ENCODE measurements at regions not wholly inside any gene's neighbourhood (a gene's known extent, or its start where the extent isn't known, plus 50 kb on each side); places are given as distances from the start of the nearest gene placed in this dataset.

- Histone ChIP-seq H3K36me3 (ENCODE audit: insufficient read depth, low read length) (no peaks in the 10 kb centered on the region), H2AFZ (ENCODE audit: low read depth, low read length) (no peak overlapping the region), H3K27me3 (ENCODE audit: insufficient read depth, low read length) (no peaks in the 10 kb centered on the region), H3K4me1 (ENCODE audit: insufficient read depth, low read length) (no peaks in the 10 kb centered on the region), H3K4me3 (ENCODE audit: low read length) (no peak overlapping the region), H3K9me3 (ENCODE audit: low read length) (peaks cover 4% of the 10 kb centered on the region)
These were observed 192.8 kb downstream of the ZFP36L2 start for GRCh38 chr2:43033466-43034241.

- Histone ChIP-seq H3K9me3 (ENCODE audit: low read length) (peaks cover 4% of the 10 kb centered on the region), H3K4me3 (ENCODE audit: low read length) (no peak overlapping the region), H2AFZ (ENCODE audit: low read depth, low read length) (no peak overlapping the region), H3K36me3 (ENCODE audit: insufficient read depth, low read length) (no peaks in the 10 kb centered on the region), H3K27me3 (ENCODE audit: insufficient read depth, low read length) (no peaks in the 10 kb centered on the region), H3K4me1 (ENCODE audit: insufficient read depth, low read length) (no peaks in the 10 kb centered on the region)
These were observed 193.5 kb downstream of the ZFP36L2 start for GRCh38 chr2:43033016-43033270.

GRCh38 chr2:43032213-43033015, 194.0 kb downstream of the ZFP36L2 start:
- Histone ChIP-seq H3K36me3 (ENCODE audit: insufficient read depth, low read length) (no peaks in the 10 kb centered on the region), H3K27me3 (ENCODE audit: insufficient read depth, low read length) (no peaks in the 10 kb centered on the region), H3K4me3 (ENCODE audit: low read length) (no peak overlapping the region), H3K4me1 (ENCODE audit: insufficient read depth, low read length) (no peaks in the 10 kb centered on the region), H2AFZ (ENCODE audit: low read depth, low read length) (no peak overlapping the region), H3K9me3 (ENCODE audit: low read length) (peaks cover 4% of the 10 kb centered on the region)

GRCh38 chr2:43031471-43032212, 194.8 kb downstream of the ZFP36L2 start:
- H3K27me3 ChIP-seq (ENCODE audit: insufficient read depth, low read length) = no peaks in the 10 kb centered on the region
- peaks cover 4% of the 10 kb centered on the region for H3K9me3 ChIP-seq (ENCODE audit: low read length)
- no peaks in the 10 kb centered on the region for H3K36me3 ChIP-seq (ENCODE audit: insufficient read depth, low read length)
- no peak overlapping the region for H2AFZ ChIP-seq (ENCODE audit: low read depth, low read length)
- no peaks in the 10 kb centered on the region for H3K4me1 ChIP-seq (ENCODE audit: insufficient read depth, low read length)
- no peak overlapping the region for H3K4me3 ChIP-seq (ENCODE audit: low read length)

- Histone ChIP-seq H3K36me3 (ENCODE audit: insufficient read depth, low read length) (no peaks in the 10 kb centered on the region), H2AFZ (ENCODE audit: low read depth, low read length) (no peak overlapping the region), H3K4me1 (ENCODE audit: insufficient read depth, low read length) (no peaks in the 10 kb centered on the region), H3K27me3 (ENCODE audit: insufficient read depth, low read length) (no peaks in the 10 kb centered on the region), H3K9me3 (ENCODE audit: low read length) (peaks cover 4% of the 10 kb centered on the region), H3K4me3 (ENCODE audit: low read length) (no peak overlapping the region)
These were observed 195.7 kb downstream of the ZFP36L2 start for GRCh38 chr2:43030551-43031307.

- no peak overlapping the region for H2AFZ ChIP-seq (ENCODE audit: low read depth, low read length)
- H3K27me3 ChIP-seq (ENCODE audit: insufficient read depth, low read length) = no peaks in the 10 kb centered on the region
- no peaks in the 10 kb centered on the region for H3K36me3 ChIP-seq (ENCODE audit: insufficient read depth, low read length)
- peaks cover 4% of the 10 kb centered on the region for H3K9me3 ChIP-seq (ENCODE audit: low read length)
- peaks cover 6% of the 10 kb centered on the region for H3K4me1 ChIP-seq (ENCODE audit: insufficient read depth, low read length)
- no peak overlapping the region for H3K4me3 ChIP-seq (ENCODE audit: low read length)
These were observed 197.2 kb downstream of the ZFP36L2 start for GRCh38 chr2:43029186-43029585.

- H3K4me1 ChIP-seq (ENCODE audit: insufficient read depth, low read length) = peaks cover 6% of the 10 kb centered on the region
- H2AFZ ChIP-seq (ENCODE audit: low read depth, low read length) = no peak overlapping the region
These were observed 198.2 kb downstream of the ZFP36L2 start for GRCh38 chr2:43028188-43028587.

GRCh38 chr2:43027097-43027873, 199.1 kb downstream of the ZFP36L2 start:
- H3K36me3 ChIP-seq (ENCODE audit: insufficient read depth, low read length) = no peaks in the 10 kb centered on the region
- no peak overlapping the region for H2AFZ ChIP-seq (ENCODE audit: low read depth, low read length)
- H3K9me3 ChIP-seq (ENCODE audit: low read length) = peaks cover 1% of the 10 kb centered on the region
- no peaks in the 10 kb centered on the region for H3K27me3 ChIP-seq (ENCODE audit: insufficient read depth, low read length)
- H3K4me3 ChIP-seq (ENCODE audit: low read length) = no peak overlapping the region
- peaks cover 6% of the 10 kb centered on the region for H3K4me1 ChIP-seq (ENCODE audit: insufficient read depth, low read length)

More at GRCh38 chr2:43028188-43028587, 198.2 kb downstream of the ZFP36L2 start:
- Histone ChIP-seq H3K27me3 (ENCODE audit: insufficient read depth, low read length) (no peaks in the 10 kb centered on the region), H3K36me3 (ENCODE audit: insufficient read depth, low read length) (no peaks in the 10 kb centered on the region), H3K9me3 (ENCODE audit: low read length) (peaks cover 4% of the 10 kb centered on the region), H3K4me3 (ENCODE audit: low read length) (no peak overlapping the region)

- H2AFZ ChIP-seq (ENCODE audit: low read depth, low read length) = no peak overlapping the region
- H3K36me3 ChIP-seq (ENCODE audit: insufficient read depth, low read length) = no peaks in the 10 kb centered on the region
- H3K4me3 ChIP-seq (ENCODE audit: low read length) = no peak overlapping the region
- H3K27me3 ChIP-seq (ENCODE audit: insufficient read depth, low read length) = no peaks in the 10 kb centered on the region
- H3K4me1 ChIP-seq (ENCODE audit: insufficient read depth, low read length) = peaks cover 6% of the 10 kb centered on the region
- H3K9me3 ChIP-seq (ENCODE audit: low read length) = peaks cover 3% of the 10 kb centered on the region
These were observed 199.8 kb downstream of the ZFP36L2 start for GRCh38 chr2:43026426-43027096.

GRCh38 chr2:43025709-43026295, 200.6 kb downstream of the ZFP36L2 start:
- Histone ChIP-seq H3K36me3 (ENCODE audit: insufficient read depth, low read length) (no peaks in the 10 kb centered on the region), H3K4me3 (ENCODE audit: low read length) (no peak overlapping the region), H3K9me3 (ENCODE audit: low read length) (peaks cover 3% of the 10 kb centered on the region), H3K27me3 (ENCODE audit: insufficient read depth, low read length) (no peaks in the 10 kb centered on the region), H3K4me1 (ENCODE audit: insufficient read depth, low read length) (peaks cover 6% of the 10 kb centered on the region), H2AFZ (ENCODE audit: low read depth, low read length) (no peak overlapping the region)

GRCh38 chr2:43024515-43025011, 201.8 kb downstream of the ZFP36L2 start:
- H3K36me3 ChIP-seq (ENCODE audit: insufficient read depth, low read length) = no peaks in the 10 kb centered on the region
- peaks cover 5% of the 10 kb centered on the region for H3K9me3 ChIP-seq (ENCODE audit: low read length)
- H3K27me3 ChIP-seq (ENCODE audit: insufficient read depth, low read length) = no peaks in the 10 kb centered on the region
- no peak overlapping the region for H3K4me3 ChIP-seq (ENCODE audit: low read length)
- H2AFZ ChIP-seq (ENCODE audit: low read depth, low read length) = no peak overlapping the region
- H3K4me1 ChIP-seq (ENCODE audit: insufficient read depth, low read length) = peaks cover 6% of the 10 kb centered on the region
